Esophagus (tissue), 2 donors: ENCODE measurements at regions not wholly inside any gene's neighbourhood (a gene's known extent, or its start where the extent isn't known, plus 50 kb on each side); places are given as distances from the start of the nearest gene placed in this dataset.

ENCODE experiments used
- H3K27ac ChIP-seq, 2 donors: one replicate each; pipeline ENCODE4 v1.5.1; 2013; ENCODE audit warnings: low read depth in 2 of 2, mild to moderate bottlenecking in 2 of 2, inconsistent platforms in 1 of 2, low read length in 1 of 2, moderate library complexity in 1 of 2
- H3K27me3 ChIP-seq, 2 donors: one replicate each; pipeline ENCODE4 v1.6.1; 2013; ENCODE audit warnings: low read length in 2 of 2, control low read depth in 1 of 2, mild to moderate bottlenecking in 1 of 2; ENCODE audit not compliant: insufficient read depth in 2 of 2, control insufficient read depth in 1 of 2
- H3K36me3 ChIP-seq, 2 donors: one replicate each; pipeline ENCODE4 v1.6.1; 2013; ENCODE audit warnings: low read length in 1 of 2; ENCODE audit not compliant: control insufficient read depth in 2 of 2, insufficient read depth in 2 of 2
- H3K4me1 ChIP-seq, 2 donors: one replicate each; pipeline ENCODE4 v1.6.1; 2013; ENCODE audit warnings: low read length in 1 of 2; ENCODE audit not compliant: control insufficient read depth in 2 of 2, insufficient read depth in 2 of 2
- H3K4me3 ChIP-seq, 2 donors: one replicate each; pipeline ENCODE4 v1.5.1; 2013; ENCODE audit warnings: low read length in 2 of 2, mild to moderate bottlenecking in 2 of 2, low read depth in 1 of 2, moderate library complexity in 1 of 2
- H3K9me3 ChIP-seq, 2 donors: one replicate each; pipeline ENCODE4 v1.6.1; 2013; ENCODE audit warnings: mild to moderate bottlenecking in 2 of 2, low read depth in 1 of 2, low read length in 1 of 2, moderate library complexity in 1 of 2; ENCODE audit not compliant: control insufficient read depth in 2 of 2, insufficient read depth in 1 of 2
- WGBS, 2 donors: extraction: QIAGEN DNeasy Blood & Tissue Kit; methylation state at CpG; one replicate each; pipeline ENCODE4 v1.1.7; 2013; 5-methylcytosine and 5-hydroxymethylcytosine counted together
- donor health status: healthy with polysubstance abuse.
- donor health status: Bipolar disorder and iron deficiency.

DNA sequence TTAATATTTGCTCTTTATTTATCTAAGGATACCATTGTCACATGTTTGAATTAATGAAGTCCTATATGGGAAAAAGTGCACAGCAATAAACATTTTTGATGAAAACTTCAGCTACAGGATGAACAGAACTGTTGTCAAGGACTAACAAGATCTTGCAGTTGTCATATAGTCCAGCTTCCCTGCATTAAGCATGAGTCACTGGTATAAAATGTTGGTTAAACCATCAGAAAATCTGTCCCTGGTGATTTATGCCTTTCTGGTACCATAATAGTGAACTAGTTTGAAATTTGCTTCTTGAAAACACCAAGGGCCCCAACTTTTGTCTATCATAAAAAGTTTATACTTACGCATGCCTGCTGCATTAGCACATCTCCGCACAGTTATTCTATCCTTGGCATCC, 60.4 kb upstream of the RSPO3 start:
- WGBS, 2 donors, result 97 to 98% methylated on average over 2 of the region's 2 CpGs
- Histone ChIP-seq H3K27me3 (no peaks in the 10 kb centered on the region), H3K4me1 (no peaks in the 10 kb centered on the region), H3K4me3 (no peak overlapping the region), H3K27ac (no peak overlapping the region), H3K36me3 (no peaks in the 10 kb centered on the region), H3K9me3 (no peaks in the 10 kb centered on the region)

DNA sequence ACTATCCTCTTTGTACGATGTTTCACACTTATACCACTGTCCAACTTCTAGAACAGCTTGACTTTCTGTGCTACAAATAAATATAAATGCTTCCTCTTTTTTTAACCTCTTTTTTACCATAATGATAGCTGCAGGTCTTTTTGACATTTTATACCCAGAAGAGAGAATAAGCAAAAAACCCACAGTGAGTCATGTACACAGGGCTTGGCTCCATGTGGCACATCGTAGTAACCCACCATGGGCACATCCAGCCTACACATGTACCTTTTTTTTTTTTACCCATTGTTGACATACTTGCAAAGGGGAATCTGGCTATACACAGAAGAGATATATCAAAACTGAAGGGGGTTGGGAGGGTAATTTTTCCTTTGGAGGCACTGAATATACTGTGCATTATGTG, 59.5 kb upstream of the RSPO3 start:
- Histone ChIP-seq H3K4me3 (no peak overlapping the region), H3K36me3 (no peaks in the 10 kb centered on the region), H3K27me3 (no peaks in the 10 kb centered on the region), H3K9me3 (no peaks in the 10 kb centered on the region), H3K4me1 (no peaks in the 10 kb centered on the region), H3K27ac (no peak overlapping the region)
- WGBS, 2 donors, result 74% methylated on average over 2 of the region's 2 CpGs
